Karpas-422 (cell line): ENCODE measurements at regions not wholly inside any gene's neighbourhood (a gene's known extent, or its start where the extent isn't known, plus 50 kb on each side); places are given as distances from the start of the nearest gene placed in this dataset.

Source experiments
- DNase-seq: peaks from one replicate; pipeline ENCODE4 v3.0.0-alpha.2; 2015
- H2AFZ ChIP-seq: fragments of 200-600 bp; sonication (generic); 2 replicates; pipeline ENCODE4 v1.6.1; 2014; ENCODE audit warnings: antibody characterized with exemption, low read length, mixed read lengths
- H3K27ac ChIP-seq: fragments of 200-600 bp; sonication (generic); 2 replicates; pipeline ENCODE4 v1.5.1; 2014; ENCODE audit warnings: mild to moderate bottlenecking, low read length, moderate library complexity
- H3K27me3 ChIP-seq: fragments of 200-600 bp; sonication (generic); 2 replicates; pipeline ENCODE4 v1.6.1; 2014; ENCODE audit warnings: low read length, mixed read lengths
- H3K36me3 ChIP-seq: fragments of 200-600 bp; sonication (generic); 2 replicates; pipeline ENCODE4 v1.6.1; 2014; ENCODE audit warnings: low read length, mixed read lengths; ENCODE audit not compliant: insufficient read depth
- H3K4me1 ChIP-seq: fragments of 200-600 bp; sonication (generic); 2 replicates; pipeline ENCODE4 v1.6.1; 2014; ENCODE audit warnings: mild to moderate bottlenecking, low read length, mixed read lengths
- H3K4me2 ChIP-seq: fragments of 200-600 bp; sonication (generic); 2 replicates; pipeline ENCODE4 v1.6.1; 2014; ENCODE audit warnings: low read length, low read depth, mild to moderate bottlenecking; ENCODE audit not compliant: poor library complexity, severe bottlenecking
- H3K4me3 ChIP-seq: fragments of 200-600 bp; sonication (generic); 2 replicates; pipeline ENCODE4 v1.5.1; 2014; ENCODE audit warnings: mild to moderate bottlenecking, antibody characterized with exemption, low read length, mixed read lengths
- H3K79me2 ChIP-seq: fragments of 200-600 bp; sonication (generic); 2 replicates; pipeline ENCODE4 v1.6.1; 2014; ENCODE audit warnings: mild to moderate bottlenecking, low read length, mixed read lengths
- H3K9ac ChIP-seq: fragments of 200-600 bp; sonication (generic); 2 replicates; pipeline ENCODE4 v1.6.0; 2014; ENCODE audit warnings: low read length
- H3K9me2 ChIP-seq: fragments of 200-600 bp; sonication (generic), shearing (Covaris generic); replicated peaks from 2 replicates; pipeline ENCODE4 v1.6.0; 2014; ENCODE audit warnings: mild to moderate bottlenecking, low read length, moderate library complexity; ENCODE audit not compliant: insufficient read depth
- H3K9me3 ChIP-seq: fragments of 300-700, 200-600 bp; sonication (generic); 2 replicates; pipeline ENCODE4 v1.6.1; 2014; ENCODE audit warnings: low read length, mixed read lengths
- H4K20me1 ChIP-seq: fragments of 200-600 bp; sonication (generic); 2 replicates; pipeline ENCODE4 v1.6.1; 2014; ENCODE audit warnings: mild to moderate bottlenecking, antibody characterized with exemption, low read length, low read depth; ENCODE audit not compliant: insufficient read depth

- Histone ChIP-seq H3K79me2 (no peaks in the 10 kb centered on the region), H2AFZ (no peak overlapping the region), H3K9me3 (no peaks in the 10 kb centered on the region), H3K4me1 (no peaks in the 10 kb centered on the region), H3K4me2 (no peak overlapping the region), H3K9me2 (no peaks in the 10 kb centered on the region), H3K27ac (no peak overlapping the region), H3K27me3 (no peaks in the 10 kb centered on the region), H3K4me3 (no peak overlapping the region), H4K20me1 (no peaks in the 10 kb centered on the region), H3K9ac (no peak overlapping the region), H3K36me3 (no peaks in the 10 kb centered on the region)
- no peak for DNase-seq
These were observed 100.2 kb upstream of the GPR26 start for GRCh38 chr10:123565691-123566660.

GRCh38 chr10:123567984-123568739, 98.0 kb upstream of the GPR26 start:
- no peaks in the 10 kb centered on the region for H3K9me3 ChIP-seq
- no peaks in the 10 kb centered on the region for H3K36me3 ChIP-seq
- no peaks in the 10 kb centered on the region for H3K27me3 ChIP-seq
- no peak for DNase-seq
- no peak overlapping the region for H3K27ac ChIP-seq
- no peaks in the 10 kb centered on the region for H3K9me2 ChIP-seq
- no peak overlapping the region for H3K9ac ChIP-seq
- H3K79me2 ChIP-seq, result no peaks in the 10 kb centered on the region
- no peak overlapping the region for H3K4me2 ChIP-seq
- H3K4me3 ChIP-seq, result no peak overlapping the region
- no peak overlapping the region for H2AFZ ChIP-seq
- H3K4me1 ChIP-seq, result no peaks in the 10 kb centered on the region
- H4K20me1 ChIP-seq, result no peaks in the 10 kb centered on the region

- Histone ChIP-seq H3K27me3 (no peaks in the 10 kb centered on the region), H3K4me1 (no peaks in the 10 kb centered on the region), H3K4me2 (no peak overlapping the region), H3K79me2 (no peaks in the 10 kb centered on the region), H3K36me3 (no peaks in the 10 kb centered on the region), H4K20me1 (no peaks in the 10 kb centered on the region), H3K9me2 (no peaks in the 10 kb centered on the region), H3K9me3 (no peaks in the 10 kb centered on the region), H2AFZ (no peak overlapping the region), H3K4me3 (no peak overlapping the region), H3K27ac (no peak overlapping the region), H3K9ac (no peak overlapping the region)
- DNase-seq, result no peak
These were observed 97.4 kb upstream of the GPR26 start for GRCh38 chr10:123568751-123569150.

- Histone ChIP-seq H2AFZ (no peak overlapping the region), H3K79me2 (no peaks in the 10 kb centered on the region), H4K20me1 (no peaks in the 10 kb centered on the region)
These were observed 96.6 kb upstream of the GPR26 start for GRCh38 chr10:123569436-123570035.

GRCh38 chr10:123570051-123570897, 95.9 kb upstream of the GPR26 start:
- H3K9ac ChIP-seq, result no peak overlapping the region
- no peaks in the 10 kb centered on the region for H3K27me3 ChIP-seq
- no peaks in the 10 kb centered on the region for H3K79me2 ChIP-seq
- H4K20me1 ChIP-seq, result no peaks in the 10 kb centered on the region
- no peak overlapping the region for H2AFZ ChIP-seq
- H3K36me3 ChIP-seq, result no peaks in the 10 kb centered on the region
- H3K9me2 ChIP-seq, result no peaks in the 10 kb centered on the region
- no peak for DNase-seq
- H3K9me3 ChIP-seq, result no peaks in the 10 kb centered on the region
- no peak overlapping the region for H3K4me3 ChIP-seq
- no peaks in the 10 kb centered on the region for H3K4me1 ChIP-seq
- no peak overlapping the region for H3K4me2 ChIP-seq
- H3K27ac ChIP-seq, result no peak overlapping the region

More at GRCh38 chr10:123569436-123570035, 96.6 kb upstream of the GPR26 start:
- H3K9ac ChIP-seq, result no peak overlapping the region
- no peaks in the 10 kb centered on the region for H3K4me1 ChIP-seq
- H3K4me3 ChIP-seq, result no peak overlapping the region
- H3K36me3 ChIP-seq, result no peaks in the 10 kb centered on the region
- H3K27me3 ChIP-seq, result no peaks in the 10 kb centered on the region
- no peak overlapping the region for H3K4me2 ChIP-seq
- H3K9me2 ChIP-seq, result no peaks in the 10 kb centered on the region
- no peak for DNase-seq
- H3K27ac ChIP-seq, result no peak overlapping the region
- no peaks in the 10 kb centered on the region for H3K9me3 ChIP-seq

- H3K9me3 ChIP-seq, result no peaks in the 10 kb centered on the region
- no peaks in the 10 kb centered on the region for H3K27me3 ChIP-seq
- no peak overlapping the region for H3K4me2 ChIP-seq
- H3K27ac ChIP-seq, result no peak overlapping the region
- H3K9me2 ChIP-seq, result no peaks in the 10 kb centered on the region
- no peak for DNase-seq
- no peak overlapping the region for H3K4me3 ChIP-seq
- H4K20me1 ChIP-seq, result no peaks in the 10 kb centered on the region
- no peak overlapping the region for H2AFZ ChIP-seq
- no peak overlapping the region for H3K9ac ChIP-seq
- no peaks in the 10 kb centered on the region for H3K4me1 ChIP-seq
- no peaks in the 10 kb centered on the region for H3K79me2 ChIP-seq
- no peaks in the 10 kb centered on the region for H3K36me3 ChIP-seq
These were observed 95.1 kb upstream of the GPR26 start for GRCh38 chr10:123570898-123571515.

- no peak overlapping the region for H3K9ac ChIP-seq
- H3K4me2 ChIP-seq, result no peak overlapping the region
- H2AFZ ChIP-seq, result no peak overlapping the region
- no peak overlapping the region for H3K27ac ChIP-seq
- DNase-seq, result no peak
- no peaks in the 10 kb centered on the region for H3K9me3 ChIP-seq
- no peaks in the 10 kb centered on the region for H4K20me1 ChIP-seq
- H3K27me3 ChIP-seq, result no peaks in the 10 kb centered on the region
- H3K9me2 ChIP-seq, result no peaks in the 10 kb centered on the region
- no peaks in the 10 kb centered on the region for H3K79me2 ChIP-seq
- H3K36me3 ChIP-seq, result no peaks in the 10 kb centered on the region
- no peaks in the 10 kb centered on the region for H3K4me1 ChIP-seq
- H3K4me3 ChIP-seq, result no peak overlapping the region
These were observed 94.2 kb upstream of the GPR26 start for GRCh38 chr10:123571978-123572377.
